Fibroblast of lung (primary cell): ENCODE measurements at regions not wholly inside any gene's neighbourhood (a gene's known extent, or its start where the extent isn't known, plus 50 kb on each side); places are given as distances from the start of the nearest gene placed in this dataset.

ENCODE experiments used
- DNase-seq, 2 donors: peaks; one replicate each; pipeline versions ENCODE4 v3.0.0 to v3.0.0-alpha.2; 2010; ENCODE audit warnings: low read depth in 2 of 2
- H2AFZ ChIP-seq: 2 replicates; pipeline ENCODE4 v1.5.1; 2012; ENCODE audit warnings: low read length, control low read depth, inconsistent platforms
- H3K27ac ChIP-seq: 2 replicates; pipeline ENCODE4 v1.5.1; 2011; ENCODE audit warnings: low read length, control low read depth; ENCODE audit not compliant: insufficient read depth
- H3K27me3 ChIP-seq: 2 replicates; pipeline ENCODE4 v1.5.1; 2011; ENCODE audit warnings: mild to moderate bottlenecking, low read length; ENCODE audit not compliant: control insufficient read depth, insufficient read depth
- H3K36me3 ChIP-seq: 2 replicates; pipeline ENCODE4 v1.5.1; 2011; ENCODE audit warnings: low read length; ENCODE audit not compliant: control insufficient read depth, insufficient read depth
- H3K4me1 ChIP-seq: 2 replicates; pipeline ENCODE4 v1.5.1; 2011; ENCODE audit warnings: low read length; ENCODE audit not compliant: control insufficient read depth, insufficient read depth; ENCODE audit errors: extremely low read depth
- H3K4me2 ChIP-seq: 2 replicates; pipeline ENCODE4 v1.5.1; 2011; ENCODE audit warnings: low read length, control low read depth; ENCODE audit not compliant: insufficient read depth; ENCODE audit errors: extremely low read depth
- H3K4me3 ChIP-seq, 4 experiments: fragments of 200-600 bp in 1 of 4; sonication (generic) in 1 of 4; replicated peaks in 1 of 4; 2 replicates each; pipeline ENCODE4 v1.5.1; 2011 to 2016; ENCODE audit warnings: low read length in 4 of 4, low read depth in 3 of 4, mild to moderate bottlenecking in 3 of 4, control low read depth in 2 of 4, inconsistent platforms in 1 of 4, mixed read lengths in 1 of 4; ENCODE audit not compliant: insufficient read depth in 1 of 4; ENCODE audit errors: control extremely low read depth in 1 of 4
- H3K79me2 ChIP-seq: 2 replicates; pipeline ENCODE4 v1.5.1; 2012; ENCODE audit warnings: mild to moderate bottlenecking, low read length, inconsistent platforms; ENCODE audit not compliant: control insufficient read depth, insufficient read depth
- H3K9ac ChIP-seq: 2 replicates; pipeline ENCODE4 v1.5.1; 2011; ENCODE audit warnings: mild to moderate bottlenecking, low read length, control low read depth; ENCODE audit not compliant: insufficient read depth
- H3K9me3 ChIP-seq: 2 replicates; pipeline ENCODE4 v1.5.1; 2012; ENCODE audit warnings: low read depth, low read length; ENCODE audit not compliant: control insufficient read depth, insufficient read depth
- H4K20me1 ChIP-seq: 2 replicates; pipeline ENCODE4 v1.5.1; 2011; ENCODE audit warnings: low read length; ENCODE audit not compliant: control insufficient read depth, insufficient read depth; ENCODE audit errors: extremely low read depth
- EZH2 ChIP-seq: IDR thresholded peaks from 2 replicates; pipeline ENCODE4 v1.5.1; 2012; ENCODE audit warnings: low read length, control low read depth, mild to moderate bottlenecking; ENCODE audit errors: missing control alignments
- TF ChIP-seq, protein P1 (sequence below), 2 donors: IDR thresholded peaks in 1 of 2; conservative IDR thresholded peaks in 1 of 2; 1 replicate in 1 of 2; 2 replicates in 1 of 2; pipeline ENCODE4 v1.5.1; 2011 to 2012; ENCODE audit warnings: low read length in 2 of 2, control low read depth in 1 of 2, inconsistent platforms in 1 of 2, low read depth in 1 of 2, mild to moderate bottlenecking in 1 of 2

DNA sequence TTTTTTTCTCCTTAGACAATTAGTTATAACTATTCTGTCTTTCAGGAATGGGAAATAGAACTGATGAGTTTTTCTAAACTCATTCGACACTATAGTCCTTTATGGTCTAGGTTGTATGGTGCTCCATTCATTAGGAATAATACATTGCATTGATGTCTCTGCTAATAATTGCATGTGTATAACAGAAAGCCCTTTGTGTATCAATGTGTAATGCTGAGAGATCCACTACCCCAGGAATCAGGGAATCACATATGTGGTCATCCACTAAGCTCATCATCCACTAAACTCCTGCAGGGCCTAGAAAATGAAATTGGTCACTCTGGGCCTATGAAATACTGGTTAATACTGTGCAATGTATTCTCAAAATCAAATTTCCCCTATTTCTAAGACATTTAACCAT lies 242.0 kb upstream of the CDH18 start:
- Histone ChIP-seq H3K36me3 (no peaks in the 10 kb centered on the region), H3K9ac (no peak overlapping the region), H3K4me1 (no peaks in the 10 kb centered on the region), H2AFZ (no peak overlapping the region), H3K9me3 (no peaks in the 10 kb centered on the region), H3K79me2 (no peaks in the 10 kb centered on the region), H3K4me2 (no peak overlapping the region), H3K4me3 (no peak overlapping the region), H3K27ac (no peak overlapping the region), H4K20me1 (no peaks in the 10 kb centered on the region), H3K27me3 (no peaks in the 10 kb centered on the region)
- DNase-seq = no peak
- TF ChIP-seq EZH2 = no peak
- TF ChIP-seq, protein P1, sequence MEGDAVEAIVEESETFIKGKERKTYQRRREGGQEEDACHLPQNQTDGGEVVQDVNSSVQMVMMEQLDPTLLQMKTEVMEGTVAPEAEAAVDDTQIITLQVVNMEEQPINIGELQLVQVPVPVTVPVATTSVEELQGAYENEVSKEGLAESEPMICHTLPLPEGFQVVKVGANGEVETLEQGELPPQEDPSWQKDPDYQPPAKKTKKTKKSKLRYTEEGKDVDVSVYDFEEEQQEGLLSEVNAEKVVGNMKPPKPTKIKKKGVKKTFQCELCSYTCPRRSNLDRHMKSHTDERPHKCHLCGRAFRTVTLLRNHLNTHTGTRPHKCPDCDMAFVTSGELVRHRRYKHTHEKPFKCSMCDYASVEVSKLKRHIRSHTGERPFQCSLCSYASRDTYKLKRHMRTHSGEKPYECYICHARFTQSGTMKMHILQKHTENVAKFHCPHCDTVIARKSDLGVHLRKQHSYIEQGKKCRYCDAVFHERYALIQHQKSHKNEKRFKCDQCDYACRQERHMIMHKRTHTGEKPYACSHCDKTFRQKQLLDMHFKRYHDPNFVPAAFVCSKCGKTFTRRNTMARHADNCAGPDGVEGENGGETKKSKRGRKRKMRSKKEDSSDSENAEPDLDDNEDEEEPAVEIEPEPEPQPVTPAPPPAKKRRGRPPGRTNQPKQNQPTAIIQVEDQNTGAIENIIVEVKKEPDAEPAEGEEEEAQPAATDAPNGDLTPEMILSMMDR (conservative IDR thresholded peaks at IDR 0.05 in 1 of 2, IDR thresholded peaks at IDR 0.05 in 1 of 2; ENCODE audit: low read depth in 1 of 2, low read length in 2 of 2) = no peak

DNA sequence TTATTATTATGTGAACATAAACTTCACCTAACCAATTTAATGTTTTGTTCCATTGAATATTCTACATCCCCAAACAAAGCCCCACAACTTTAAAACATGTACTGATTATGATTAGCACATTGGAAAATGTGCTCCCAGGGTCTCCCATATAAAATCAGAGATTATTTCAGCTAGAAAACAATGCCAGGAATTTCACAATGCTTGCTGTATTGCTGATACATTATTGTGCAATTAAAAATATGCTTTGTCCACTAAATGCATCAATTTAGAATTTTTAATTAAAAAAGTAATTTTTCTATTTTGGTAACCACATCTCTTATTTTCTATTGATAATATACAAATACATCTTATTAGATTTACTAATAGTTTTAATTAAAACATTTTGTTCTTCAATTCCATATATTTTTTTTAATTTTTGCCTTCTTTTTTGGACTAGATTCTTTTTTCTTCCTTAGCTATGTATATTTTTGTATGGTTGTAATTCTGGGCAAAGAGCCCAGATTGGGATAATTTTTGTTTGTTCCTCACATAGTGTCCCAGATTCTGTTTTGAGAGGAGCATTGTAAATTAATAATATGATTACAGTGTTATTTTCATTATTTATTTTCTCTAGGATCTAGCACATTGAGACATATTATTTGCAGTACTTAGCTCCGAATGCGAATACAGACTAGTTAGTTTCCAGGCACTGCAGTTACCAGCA lies 241.5 kb upstream of the CDH18 start:
- no peak overlapping the region for H2AFZ ChIP-seq
- no peaks in the 10 kb centered on the region for H3K27me3 ChIP-seq
- TF ChIP-seq, protein P1 (conservative IDR thresholded peaks at IDR 0.05 in 1 of 2, IDR thresholded peaks at IDR 0.05 in 1 of 2; ENCODE audit: low read depth in 1 of 2, low read length in 2 of 2) = no peak
- no peak for TF ChIP-seq EZH2
- no peak overlapping the region for H3K9ac ChIP-seq
- H4K20me1 ChIP-seq = no peaks in the 10 kb centered on the region
- H3K4me3 ChIP-seq = no peak overlapping the region
- DNase-seq = peak in 1 of 2 donors; percentile 63
- no peaks in the 10 kb centered on the region for H3K79me2 ChIP-seq
- H3K9me3 ChIP-seq = no peaks in the 10 kb centered on the region
- no peak overlapping the region for H3K27ac ChIP-seq
- no peaks in the 10 kb centered on the region for H3K36me3 ChIP-seq
- H3K4me1 ChIP-seq = no peaks in the 10 kb centered on the region
- no peak overlapping the region for H3K4me2 ChIP-seq

DNA sequence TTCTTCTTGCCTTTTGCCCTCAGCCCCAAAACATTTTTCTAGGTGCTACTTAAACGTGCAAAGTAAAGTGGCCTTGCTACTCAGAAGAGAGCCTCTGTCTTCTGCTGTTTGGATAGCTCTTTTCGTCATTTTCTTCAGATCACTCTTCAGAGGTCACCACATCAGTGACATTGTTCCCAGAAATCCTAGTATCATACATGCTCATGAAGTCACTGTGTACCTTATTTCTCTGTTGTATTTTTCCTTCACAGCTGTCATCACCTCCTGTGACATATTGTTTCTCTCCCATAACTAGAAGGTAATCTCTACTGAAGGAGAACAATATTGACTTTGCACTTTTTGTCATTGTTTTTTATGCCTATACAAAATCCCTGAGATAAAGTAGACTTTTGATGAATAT lies 237.0 kb upstream of the CDH18 start:
- Histone ChIP-seq H3K9ac (no peak overlapping the region), H3K36me3 (no peaks in the 10 kb centered on the region), H4K20me1 (no peaks in the 10 kb centered on the region), H3K4me2 (no peak overlapping the region), H2AFZ (no peak overlapping the region), H3K27ac (no peak overlapping the region), H3K27me3 (no peaks in the 10 kb centered on the region), H3K4me3 (no peak overlapping the region), H3K9me3 (no peaks in the 10 kb centered on the region), H3K4me1 (no peaks in the 10 kb centered on the region), H3K79me2 (no peaks in the 10 kb centered on the region)
- no peak for DNase-seq
- TF ChIP-seq EZH2 = no peak
- TF ChIP-seq, protein P1 (conservative IDR thresholded peaks at IDR 0.05 in 1 of 2, IDR thresholded peaks at IDR 0.05 in 1 of 2; ENCODE audit: low read depth in 1 of 2, low read length in 2 of 2) = no peak
